HG03039 (cell line): ENCODE measurements at regions not wholly inside any gene's neighbourhood (a gene's known extent, or its start where the extent isn't known, plus 50 kb on each side); places are given as distances from the start of the nearest gene placed in this dataset.

ENCODE experiments used
- ATAC-seq: cut with Tn5 transposase; IDR thresholded peaks from one replicate; pipeline ENCODE4 v1.9.1; 2021; ENCODE audit warnings: mild to moderate bottlenecking, moderate library complexity; ENCODE audit not compliant: unreplicated experiment

DNA sequence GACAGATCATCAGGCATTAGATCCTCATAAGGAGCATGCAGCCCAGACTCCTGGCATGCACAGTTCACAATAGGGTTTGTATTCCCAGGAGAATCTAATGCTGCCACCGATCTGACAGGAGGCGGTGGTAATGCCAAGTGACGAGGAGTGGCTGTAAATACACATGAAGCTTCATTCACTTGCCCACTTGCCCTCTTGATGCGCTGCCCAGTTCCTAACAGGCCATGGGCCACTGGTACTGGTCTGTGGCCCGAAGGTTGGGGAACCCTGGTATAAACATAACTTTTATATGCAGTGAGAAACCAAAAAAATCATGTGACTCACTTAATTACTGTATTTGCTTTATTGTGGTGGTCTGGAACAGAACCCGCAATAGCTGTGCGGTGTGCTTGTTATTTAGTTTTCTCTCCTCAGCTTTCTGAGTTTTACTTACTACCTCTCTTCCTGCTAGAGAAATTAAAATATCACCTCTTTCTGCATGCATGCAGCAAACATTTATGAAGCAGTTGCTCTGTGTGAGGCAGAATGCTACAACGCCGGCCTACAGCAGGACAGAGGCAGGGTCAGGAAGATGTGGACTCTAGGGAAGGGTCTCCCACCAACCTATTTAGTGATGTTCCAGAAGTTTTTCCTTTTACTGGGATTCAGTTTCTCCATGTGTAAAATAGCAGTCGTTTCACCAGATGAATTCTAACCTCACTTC lies 151.3 kb downstream of the MAF start:
- ATAC-seq: no peak

GRCh38 chr16:79444572-79444971 lies 156.0 kb downstream of the MAF start:
- ATAC-seq: no peak

GRCh38 chr16:79439901-79440300 lies 160.6 kb downstream of the MAF start:
- no peak for ATAC-seq

- no peak for ATAC-seq
Observed at GRCh38 chr16:79437764-79438751, 162.5 kb downstream of the MAF start.

DNA sequence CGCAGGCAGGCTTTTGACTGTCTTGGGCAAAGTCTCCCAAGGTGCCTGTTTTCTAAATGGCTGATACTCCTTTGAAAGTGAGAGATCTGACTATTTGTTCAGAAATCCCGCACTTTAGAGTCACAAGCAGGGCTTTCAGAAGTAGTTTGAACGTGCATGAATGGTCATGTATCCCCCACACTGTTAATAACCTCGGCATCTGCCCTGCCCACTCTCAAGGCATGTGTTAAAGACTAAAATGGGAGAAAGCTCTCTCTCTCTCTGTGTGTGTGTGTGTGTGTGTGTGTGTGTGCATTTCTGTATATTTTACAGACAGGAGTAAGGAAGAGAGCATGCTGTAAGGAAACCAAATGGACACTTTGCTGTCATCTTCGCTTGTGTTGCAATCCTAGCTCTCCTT lies 163.7 kb downstream of the MAF start:
- no peak for ATAC-seq

- ATAC-seq: no peak
Observed at GRCh38 chr16:79434771-79435170, 165.8 kb downstream of the MAF start.

DNA sequence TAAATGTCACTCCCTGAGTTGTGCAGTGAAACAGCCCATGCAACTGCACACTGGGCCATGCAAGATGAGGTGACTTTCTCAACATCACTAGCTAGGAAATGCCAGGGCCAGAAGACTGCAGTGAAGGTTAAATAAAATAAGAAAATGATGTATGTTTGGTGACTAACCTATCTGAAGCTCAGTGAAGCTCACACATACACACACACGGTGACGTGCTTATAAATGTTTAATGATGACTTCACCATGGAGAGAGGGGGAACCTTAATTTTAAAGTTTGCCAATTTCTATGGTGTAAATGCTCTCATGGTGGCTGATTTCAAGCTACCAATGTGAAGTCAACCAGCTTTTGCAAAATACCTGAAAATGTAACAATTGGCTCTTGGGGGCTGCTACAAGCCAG lies 166.4 kb downstream of the MAF start:
- ATAC-seq: no peak

GRCh38 chr16:79431923-79432322 lies 168.6 kb downstream of the MAF start:
- no peak for ATAC-seq

DNA sequence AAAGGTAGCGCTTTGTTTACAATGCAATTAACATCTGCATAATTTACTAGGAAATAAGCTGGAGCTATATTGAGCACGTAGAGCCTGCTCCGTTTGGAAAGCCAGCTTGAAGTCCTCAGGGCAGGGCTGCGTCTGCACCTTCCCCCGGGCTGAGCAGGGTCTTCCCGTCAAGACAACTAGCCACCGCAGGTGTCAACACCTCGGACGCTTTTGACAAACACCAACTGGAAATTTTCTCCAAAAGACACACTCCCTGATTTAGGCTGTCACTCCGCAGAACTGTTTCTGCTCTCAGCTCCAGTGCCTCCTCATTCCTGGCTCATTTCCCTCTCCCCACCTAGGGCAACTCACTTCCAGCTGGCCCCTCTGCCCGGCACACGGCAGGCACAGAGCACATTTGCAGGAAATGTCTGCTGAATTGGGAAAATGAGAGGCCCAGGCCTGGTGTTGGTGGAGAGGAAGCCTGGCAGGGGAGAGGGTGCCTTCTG lies 170.3 kb downstream of the MAF start:
- ATAC-seq: no peak

GRCh38 chr16:79429381-79430190 lies 171.0 kb downstream of the MAF start:
- no peak for ATAC-seq

DNA sequence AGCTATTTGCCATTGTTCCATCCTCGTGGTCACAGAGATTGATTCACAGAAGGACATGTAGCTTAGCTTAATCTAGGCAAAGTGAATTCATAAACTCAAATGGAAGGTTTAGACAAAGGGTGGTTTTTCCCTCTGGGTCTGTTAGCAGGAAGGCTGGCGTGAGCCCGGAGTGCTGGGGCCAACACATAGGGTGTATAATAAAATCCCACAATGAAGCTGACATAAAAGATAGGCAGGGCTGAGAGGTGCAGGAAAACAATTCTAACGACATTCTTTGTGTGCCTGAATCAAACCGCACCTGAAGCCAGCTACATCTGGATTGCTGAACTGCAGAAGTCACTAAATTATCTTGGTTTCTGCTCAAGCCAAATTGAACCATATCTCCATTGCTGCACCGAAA lies 173.9 kb downstream of the MAF start:
- no peak for ATAC-seq

- ATAC-seq: no peak
Observed at GRCh38 chr16:79422064-79422463, 178.5 kb downstream of the MAF start.

GRCh38 chr16:79421126-79421525 lies 179.4 kb downstream of the MAF start:
- no peak for ATAC-seq

- no peak for ATAC-seq
Observed at GRCh38 chr16:79420493-79420892, 180.0 kb downstream of the MAF start.

GRCh38 chr16:79419148-79419547 lies 181.4 kb downstream of the MAF start:
- no peak for ATAC-seq

GRCh38 chr16:79417601-79418008 lies 182.9 kb downstream of the MAF start:
- no peak for ATAC-seq

GRCh38 chr16:79415983-79416640 lies 184.4 kb downstream of the MAF start:
- no peak for ATAC-seq

- ATAC-seq: no peak
Observed at GRCh38 chr16:79412783-79413225, 187.7 kb downstream of the MAF start.

DNA sequence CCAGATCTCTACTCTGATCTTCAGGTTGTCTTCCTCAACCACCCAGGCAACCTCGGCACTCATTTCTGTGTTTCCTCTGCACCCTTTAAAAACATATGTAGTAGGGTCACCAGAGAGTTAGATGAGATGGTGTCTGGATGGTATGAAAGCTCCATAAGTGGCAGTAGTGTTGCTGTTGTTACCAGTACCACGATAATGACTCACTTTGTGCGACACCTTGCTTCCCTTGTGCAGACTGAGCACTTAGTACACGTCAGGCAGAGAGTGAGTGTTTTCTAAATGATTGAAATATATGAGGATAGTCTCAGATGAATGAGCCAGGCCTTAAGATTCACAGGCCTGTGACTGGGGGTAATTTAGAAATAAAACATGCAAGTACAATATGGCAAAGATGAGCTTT lies 188.7 kb downstream of the MAF start:
- no peak for ATAC-seq

- ATAC-seq: no peak
Observed at GRCh38 chr16:79411357-79411756, 189.2 kb downstream of the MAF start.
